OCI-LY3 (cell line): ENCODE measurements at regions not wholly inside any gene's neighbourhood (a gene's known extent, or its start where the extent isn't known, plus 50 kb on each side); places are given as distances from the start of the nearest gene placed in this dataset.

ENCODE experiments used
- CTCF ChIP-seq: fragments of 200-600, 300-600 bp; sonication (generic); IDR thresholded peaks from 2 replicates; pipeline ENCODE4 v1.5.1; 2014; ENCODE audit warnings: antibody characterized with exemption, low read length, low read depth
- EZH2phosphoT487 ChIP-seq: fragments of 200-600 bp; shearing (Covaris generic); IDR thresholded peaks from 2 replicates; pipeline ENCODE4 v1.6.1; 2018; ENCODE audit warnings: antibody characterized with exemption, mixed run types, low read depth

- TF ChIP-seq CTCF (no peak), EZH2phosphoT487 (no peak)
Measured at GRCh38 chr16:80362816-80363215, 178.0 kb upstream of the DYNLRB2 start.
